CD14-positive monocyte (primary cell): ENCODE measurements at regions not wholly inside any gene's neighbourhood (a gene's known extent, or its start where the extent isn't known, plus 50 kb on each side); places are given as distances from the start of the nearest gene placed in this dataset.
A peak's percentile ranks its signal among the peaks of the same experiment; 100 is the strongest.

ENCODE experiments used
- DNase-seq, 3 donors: peaks; one replicate each; pipeline ENCODE4 v3.0.0-alpha.2; 2011 to 2022
- H2AFZ ChIP-seq: 2 replicates; pipeline ENCODE4 v1.6.0; 2012; ENCODE audit warnings: mild to moderate bottlenecking, low read depth, low read length, inconsistent platforms; ENCODE audit not compliant: insufficient read depth, poor library complexity, severe bottlenecking
- H3K27ac ChIP-seq, 2 donors: 1 replicate in 1 of 2; 2 replicates in 1 of 2; pipeline ENCODE4 v1.5.1; 2012 to 2013; ENCODE audit warnings: low read length in 2 of 2, control low read depth in 1 of 2, inconsistent platforms in 1 of 2, low read depth in 1 of 2, mild to moderate bottlenecking in 1 of 2
- H3K27me3 ChIP-seq, 2 donors: one replicate each; pipeline versions ENCODE4 v1.6.0 to v1.6.1; 2011 to 2013; ENCODE audit warnings: low read length in 2 of 2; ENCODE audit not compliant: control insufficient read depth in 2 of 2, insufficient read depth in 2 of 2
- H3K36me3 ChIP-seq, 2 donors: replicated peaks in 1 of 2; 1 replicate in 1 of 2; 2 replicates in 1 of 2; pipeline versions ENCODE4 v1.5.1 to v1.6.1; 2012 to 2013; ENCODE audit warnings: low read length in 2 of 2, control low read depth in 1 of 2, inconsistent platforms in 1 of 2, mild to moderate bottlenecking in 1 of 2; ENCODE audit not compliant: insufficient read depth in 2 of 2, control insufficient read depth in 1 of 2
- H3K4me1 ChIP-seq, 2 donors: 1 replicate in 1 of 2; 2 replicates in 1 of 2; pipeline versions ENCODE4 v1.5.1 to v1.6.1; 2012 to 2013; ENCODE audit warnings: low read length in 2 of 2, control low read depth in 1 of 2, inconsistent platforms in 1 of 2, mild to moderate bottlenecking in 1 of 2, moderate library complexity in 1 of 2; ENCODE audit not compliant: insufficient read depth in 2 of 2, control insufficient read depth in 1 of 2
- H3K4me2 ChIP-seq: replicated peaks from 2 replicates; pipeline ENCODE3; 2012; ENCODE audit warnings: low read length, moderate library complexity, mild to moderate bottlenecking; ENCODE audit not compliant: poor library complexity, severe bottlenecking; ENCODE audit errors: extremely low read depth
- H3K4me3 ChIP-seq, 3 experiments: fragments of 200-600 bp in 1 of 3; sonication (generic) in 1 of 3; replicated peaks in 1 of 3; 1 replicate in 2 of 3; 2 replicates in 1 of 3; pipeline ENCODE4 v1.5.1; 2011 to 2013; ENCODE audit warnings: low read length in 3 of 3, mild to moderate bottlenecking in 3 of 3, control low read depth in 2 of 3, low read depth in 2 of 3, inconsistent platforms in 1 of 3, moderate library complexity in 1 of 3
- H3K79me2 ChIP-seq: 2 replicates; pipeline ENCODE4 v1.6.0; 2012; ENCODE audit warnings: mild to moderate bottlenecking, control low read depth, inconsistent platforms, low read length, moderate library complexity; ENCODE audit not compliant: insufficient read depth
- H3K9ac ChIP-seq: 2 replicates; pipeline ENCODE4 v1.6.0; 2017; ENCODE audit warnings: low read length, mild to moderate bottlenecking; ENCODE audit not compliant: insufficient read depth, poor library complexity, severe bottlenecking
- H3K9me3 ChIP-seq, 2 donors: replicated peaks in 1 of 2; 1 replicate in 1 of 2; 2 replicates in 1 of 2; pipeline versions ENCODE4 v1.5.1 to v1.6.1; 2012 to 2013; ENCODE audit warnings: low read length in 2 of 2, control low read depth in 1 of 2; ENCODE audit not compliant: control insufficient read depth in 1 of 2, insufficient read depth in 1 of 2
- H4K20me1 ChIP-seq: 2 replicates; pipeline ENCODE4 v1.6.0; 2012; ENCODE audit warnings: mild to moderate bottlenecking, low read length, control low read depth, moderate library complexity; ENCODE audit not compliant: insufficient read depth
- H3K27ac Mint-ChIP-seq, 7 donors: one replicate each; pipeline ENCODE4 v1.8.0; 2020; ENCODE audit warnings: mild to moderate bottlenecking in 7 of 7, mixed read lengths in 7 of 7, moderate library complexity in 6 of 7, inconsistent platforms in 2 of 7
- H3K27me3 Mint-ChIP-seq, 3 donors: one replicate each; pipeline ENCODE4 v1.8.0; 2021 to 2022; ENCODE audit warnings: low read depth in 3 of 3, mild to moderate bottlenecking in 3 of 3, mixed read lengths in 3 of 3, moderate library complexity in 3 of 3, inconsistent platforms in 1 of 3
- H3K36me3 Mint-ChIP-seq, 2 donors: one replicate each; pipeline ENCODE4 v1.8.0; 2020; ENCODE audit warnings: mixed read lengths in 2 of 2, inconsistent platforms in 1 of 2, mild to moderate bottlenecking in 1 of 2
- H3K4me1 Mint-ChIP-seq: one replicate; pipeline ENCODE4 v1.8.0; 2020; ENCODE audit warnings: mild to moderate bottlenecking, mixed read lengths
- H3K4me3 Mint-ChIP-seq, 2 donors: one replicate each; pipeline ENCODE4 v1.8.0; 2020; ENCODE audit warnings: mild to moderate bottlenecking in 2 of 2, mixed read lengths in 2 of 2, moderate library complexity in 1 of 2
- H3K9me3 Mint-ChIP-seq, 7 donors: one replicate each; pipeline ENCODE4 v1.8.0; 2020 to 2022; ENCODE audit warnings: mixed read lengths in 7 of 7, mild to moderate bottlenecking in 6 of 7, moderate library complexity in 6 of 7, inconsistent platforms in 2 of 7
- WGBS: methylation state at CpG from one replicate; pipeline ENCODE4 v1.1.5; 2013; ENCODE audit warnings: missing lambda C conversion rate; ENCODE audit not compliant: insufficient coverage; 5-methylcytosine and 5-hydroxymethylcytosine counted together
- intact Hi-C, 2 donors: fragments of 100-400 bp; cut with micrococcal nuclease; formaldehyde crosslinking; loops; one replicate each; pipeline versions ENCODE4 v1.15.0 to v1.15.1; 2023
- TF ChIP-seq, protein P1 (sequence below): fragments of 200-600 bp; IDR thresholded peaks from one replicate; pipeline ENCODE4 v1.8.0; 2022; ENCODE audit warnings: antibody characterized with exemption, mild to moderate bottlenecking

DNA sequence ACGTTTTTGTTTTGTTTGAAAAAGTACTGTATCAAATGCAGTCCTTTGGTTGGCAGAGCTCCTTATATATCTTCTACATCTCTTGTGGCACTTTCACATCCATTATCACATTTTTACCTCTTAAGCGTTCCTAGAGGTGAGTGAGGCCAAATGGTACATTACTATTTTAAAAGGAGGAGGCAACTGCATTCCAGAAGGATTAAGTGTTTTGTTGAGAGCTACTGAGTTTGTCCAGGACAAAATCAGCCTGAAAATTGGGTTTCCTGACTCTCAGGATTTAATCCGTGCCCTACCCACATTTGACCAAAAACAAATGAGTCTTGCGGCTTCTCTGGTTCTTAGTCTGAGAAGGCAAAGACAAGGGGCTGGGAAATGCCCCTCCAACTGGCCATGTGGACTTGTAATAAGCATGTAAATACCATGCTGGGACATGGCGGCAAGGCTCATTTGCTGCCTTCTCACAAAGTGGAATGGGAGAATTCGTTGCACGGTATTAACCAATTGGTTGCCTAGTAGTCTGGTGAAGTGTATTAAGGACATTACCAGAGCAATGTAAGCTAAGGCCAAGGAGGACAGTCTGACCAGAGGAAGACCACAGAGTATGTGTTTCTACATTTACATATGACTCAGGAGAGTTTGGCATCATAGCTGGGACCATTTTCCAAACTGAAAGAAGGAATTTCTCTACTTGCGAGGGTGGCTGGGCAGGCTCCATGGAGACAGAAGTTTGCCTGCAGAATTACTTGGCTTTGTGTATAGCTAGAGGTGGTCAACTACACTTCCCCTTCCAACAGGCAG is 175.8 kb upstream of the PLXNC1 start:
- intact Hi-C loops = no loop called here
- Histone ChIP-seq H3K4me1 (no peaks in the 10 kb centered on the region), H3K27me3 (no peaks in the 10 kb centered on the region), H3K4me3 (no peak overlapping the region), H3K27ac (no peak overlapping the region), H2AFZ (no peak overlapping the region), H3K9ac (no peak overlapping the region), H3K36me3 (no peaks in the 10 kb centered on the region), H3K4me2 (no peak overlapping the region), H3K9me3 (no peaks in the 10 kb centered on the region), H4K20me1 (no peaks in the 10 kb centered on the region), H3K79me2 (no peaks in the 10 kb centered on the region)
- H3K4me3 Mint-ChIP-seq = no peak overlapping the region
- no peaks in the 10 kb centered on the region for H3K36me3 Mint-ChIP-seq
- H3K27me3 Mint-ChIP-seq = peaks cover 0 to 3% (median 1%) of the 10 kb centered on the region in 3 donors
- no peak for DNase-seq
- no peak overlapping the region for H3K27ac Mint-ChIP-seq
- H3K9me3 Mint-ChIP-seq = peaks cover 0 to 10% (median 2%) of the 10 kb centered on the region in 7 donors
- peaks cover 4% of the 10 kb centered on the region for H3K4me1 Mint-ChIP-seq
- TF ChIP-seq, protein P1, sequence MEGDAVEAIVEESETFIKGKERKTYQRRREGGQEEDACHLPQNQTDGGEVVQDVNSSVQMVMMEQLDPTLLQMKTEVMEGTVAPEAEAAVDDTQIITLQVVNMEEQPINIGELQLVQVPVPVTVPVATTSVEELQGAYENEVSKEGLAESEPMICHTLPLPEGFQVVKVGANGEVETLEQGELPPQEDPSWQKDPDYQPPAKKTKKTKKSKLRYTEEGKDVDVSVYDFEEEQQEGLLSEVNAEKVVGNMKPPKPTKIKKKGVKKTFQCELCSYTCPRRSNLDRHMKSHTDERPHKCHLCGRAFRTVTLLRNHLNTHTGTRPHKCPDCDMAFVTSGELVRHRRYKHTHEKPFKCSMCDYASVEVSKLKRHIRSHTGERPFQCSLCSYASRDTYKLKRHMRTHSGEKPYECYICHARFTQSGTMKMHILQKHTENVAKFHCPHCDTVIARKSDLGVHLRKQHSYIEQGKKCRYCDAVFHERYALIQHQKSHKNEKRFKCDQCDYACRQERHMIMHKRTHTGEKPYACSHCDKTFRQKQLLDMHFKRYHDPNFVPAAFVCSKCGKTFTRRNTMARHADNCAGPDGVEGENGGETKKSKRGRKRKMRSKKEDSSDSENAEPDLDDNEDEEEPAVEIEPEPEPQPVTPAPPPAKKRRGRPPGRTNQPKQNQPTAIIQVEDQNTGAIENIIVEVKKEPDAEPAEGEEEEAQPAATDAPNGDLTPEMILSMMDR = no peak
- 100% methylated on average over 2 of the region's 8 CpGs for WGBS

DNA sequence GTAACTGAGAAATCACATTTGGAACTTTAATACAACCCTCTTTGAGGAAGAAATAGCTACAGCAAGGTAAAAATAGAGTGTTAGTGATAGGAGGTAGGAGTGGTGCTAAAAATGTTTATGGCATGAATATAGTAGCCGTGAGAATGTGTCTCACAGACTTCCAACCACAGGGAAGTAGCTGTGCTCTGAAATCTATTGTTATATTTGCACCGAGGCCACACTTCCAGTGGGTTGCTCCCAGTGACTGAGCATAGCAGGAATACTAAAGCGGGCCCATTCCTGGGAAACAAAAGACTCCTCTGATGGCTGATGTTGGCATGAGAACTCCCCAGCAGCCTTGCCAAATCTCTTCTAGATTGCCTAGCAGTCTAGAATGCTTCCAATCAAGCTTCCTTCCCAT is 174.1 kb upstream of the PLXNC1 start:
- Mint-ChIP-seq H3K27ac (peak overlapping the region in 1 of 7 donors; percentile 45), H3K27me3 (peaks cover 0 to 3% (median 1%) of the 10 kb centered on the region in 3 donors), H3K4me3 (no peak overlapping the region), H3K36me3 (no peaks in the 10 kb centered on the region), H3K9me3 (peaks cover 0 to 10% (median 2%) of the 10 kb centered on the region in 7 donors), H3K4me1 (no peaks in the 10 kb centered on the region)
- no peaks in the 10 kb centered on the region for H4K20me1 ChIP-seq
- H3K79me2 ChIP-seq = no peaks in the 10 kb centered on the region
- H3K27me3 ChIP-seq = no peaks in the 10 kb centered on the region
- DNase-seq = no peak
- no peak overlapping the region for H3K4me2 ChIP-seq
- H2AFZ ChIP-seq = no peak overlapping the region
- H3K27ac ChIP-seq = no peak overlapping the region
- H3K9me3 ChIP-seq = no peaks in the 10 kb centered on the region
- no peak overlapping the region for H3K9ac ChIP-seq
- 100% methylated on average over 2 of the region's 3 CpGs for WGBS
- TF ChIP-seq, protein P1 = no peak
- H3K4me1 ChIP-seq = no peaks in the 10 kb centered on the region
- intact Hi-C loops = no loop called here
- H3K4me3 ChIP-seq = no peak overlapping the region
- H3K36me3 ChIP-seq = no peaks in the 10 kb centered on the region
